DOHH2 (cell line): ENCODE measurements at regions not wholly inside any gene's neighbourhood (a gene's known extent, or its start where the extent isn't known, plus 50 kb on each side); places are given as distances from the start of the nearest gene placed in this dataset.
"Not testable (repeated sequence)": the region's sequence is repeated elsewhere in the genome, so short reads cannot be mapped to it uniquely, and the experiment has no call there.

Source experiments
- CTCF ChIP-seq: fragments of 200-600 bp; sonication (generic); IDR thresholded peaks from one replicate; pipeline ENCODE4 v1.5.1; 2014; ENCODE audit warnings: antibody characterized with exemption, mild to moderate bottlenecking, low read depth, low read length; ENCODE audit not compliant: poor library complexity, severe bottlenecking
- EZH2phosphoT487 ChIP-seq: fragments of 200-600 bp; sonication (generic); IDR thresholded peaks from 2 replicates; pipeline ENCODE4 v1.6.1; 2017; ENCODE audit warnings: borderline replicate concordance, mild to moderate bottlenecking, antibody characterized with exemption, low read length, moderate library complexity, mixed read lengths

GRCh38 chr2:138085441-138085840 lies 121.2 kb downstream of the HNMT start:
- TF ChIP-seq CTCF, EZH2phosphoT487: not testable (repeated sequence)
